WTC11 (cell line): ENCODE measurements at regions not wholly inside any gene's neighbourhood (a gene's known extent, or its start where the extent isn't known, plus 50 kb on each side); places are given as distances from the start of the nearest gene placed in this dataset.

Experiments
- ATAC-seq: fragments of 200-7000 bp; cut with Tn5 transposase; 2 replicates; pipeline ENCODE4 v1.10.0; 2021; ENCODE audit warnings: mild to moderate bottlenecking, moderate library complexity
- CTCF ChIA-PET: fragments of 300-600 bp; sonication (Branson Sonifier 250); formaldehyde crosslinking; loops from one replicate; lab custom pipeline; 2021; ENCODE audit warnings: antibody characterized with exemption; lab: Charles Lee
- POLR2A ChIA-PET: fragments of 350-600 bp; sonication (Branson Sonifier 250); formaldehyde crosslinking; loops from one replicate; lab custom pipeline; 2021; ENCODE audit warnings: antibody characterized with exemption; lab: Charles Lee
- DNase-seq: peaks from one replicate; pipeline ENCODE4 v3.0.0; 2021; ENCODE audit warnings: low spot score
- H3K27ac Mint-ChIP-seq: 2 replicates; pipeline ENCODE4 v1.8.0; 2021; ENCODE audit warnings: mixed read lengths
- H3K27me3 Mint-ChIP-seq: 2 replicates; pipeline ENCODE4 v1.8.0; 2021; ENCODE audit warnings: low read depth, mild to moderate bottlenecking, moderate library complexity, mixed read lengths
- H3K36me3 Mint-ChIP-seq: 2 replicates; pipeline ENCODE4 v1.8.0; 2021; ENCODE audit warnings: mixed read lengths
- H3K4me1 Mint-ChIP-seq: 2 replicates; pipeline ENCODE4 v1.8.0; 2022; ENCODE audit warnings: mixed read lengths
- H3K4me3 Mint-ChIP-seq: 2 replicates; pipeline ENCODE4 v1.8.0; 2021; ENCODE audit warnings: mild to moderate bottlenecking, moderate library complexity, mixed read lengths
- H3K9me3 Mint-ChIP-seq: 2 replicates; pipeline ENCODE4 v1.8.0; 2021; ENCODE audit warnings: mixed read lengths
- CREM ChIP-seq: sonication (generic); formaldehyde crosslinking; IDR thresholded peaks from 2 replicates; pipeline ENCODE4 v1.8.1; 2022; ENCODE audit warnings: mild to moderate bottlenecking, missing genetic modification reagents, moderate library complexity
- ETV6 ChIP-seq: sonication (generic); formaldehyde crosslinking; IDR thresholded peaks from 2 replicates; pipeline ENCODE4 v1.8.1; 2022; ENCODE audit warnings: mild to moderate bottlenecking, missing genetic modification reagents
- FOXJ3 ChIP-seq: sonication (generic); formaldehyde crosslinking; IDR thresholded peaks from 2 replicates; pipeline ENCODE4 v1.9.0; 2021; ENCODE audit warnings: missing genetic modification reagents, mild to moderate bottlenecking, borderline replicate concordance
- FOXK1 ChIP-seq: sonication (generic); formaldehyde crosslinking; IDR thresholded peaks from 2 replicates; pipeline ENCODE4 v1.8.0; 2022; ENCODE audit warnings: mild to moderate bottlenecking, moderate library complexity, missing genetic modification reagents
- FOXP1 ChIP-seq: sonication (generic); formaldehyde crosslinking; IDR thresholded peaks from 2 replicates; pipeline ENCODE4 v1.8.0; 2022; ENCODE audit warnings: missing genetic modification reagents, mild to moderate bottlenecking, moderate library complexity, borderline replicate concordance
- GRHL2 ChIP-seq: fragments of 250-450 bp; sonication (Bioruptor Pico); IDR thresholded peaks from 2 replicates; pipeline ENCODE4 v1.8.0; 2022; ENCODE audit warnings: mild to moderate bottlenecking, moderate library complexity; ENCODE audit not compliant: insufficient replicate concordance, severe bottlenecking
- GTF2I ChIP-seq: fragments of 250-450 bp; sonication (Bioruptor Pico); conservative IDR thresholded peaks from 2 replicates; pipeline ENCODE4 v1.4.0; 2021; ENCODE audit warnings: mild to moderate bottlenecking
- IRF2 ChIP-seq: sonication (generic); formaldehyde crosslinking; IDR thresholded peaks from 2 replicates; pipeline ENCODE4 v1.8.0; 2022; ENCODE audit warnings: low read depth, missing genetic modification reagents, borderline replicate concordance
- NR1H2 ChIP-seq: sonication (generic); formaldehyde crosslinking; IDR thresholded peaks from 2 replicates; pipeline ENCODE4 v1.9.0; 2021; ENCODE audit warnings: mild to moderate bottlenecking, moderate library complexity, missing genetic modification reagents
- NR2C2 ChIP-seq: sonication (generic); formaldehyde crosslinking; IDR thresholded peaks from 2 replicates; pipeline ENCODE4 v1.8.0; 2022; ENCODE audit warnings: mild to moderate bottlenecking, missing genetic modification reagents
- PRRX2 ChIP-seq: fragments of 250-450 bp; sonication (Bioruptor Pico); IDR thresholded peaks from 2 replicates; pipeline ENCODE4 v1.8.0; 2021; ENCODE audit warnings: mild to moderate bottlenecking
- SMAD4 ChIP-seq: sonication (generic); formaldehyde crosslinking; IDR thresholded peaks from 2 replicates; pipeline ENCODE4 v1.8.0; 2022; ENCODE audit warnings: mild to moderate bottlenecking, missing genetic modification reagents
- TEAD4 ChIP-seq: sonication (generic); formaldehyde crosslinking; IDR thresholded peaks from 2 replicates; pipeline ENCODE4 v1.8.0; 2022; ENCODE audit warnings: mild to moderate bottlenecking, missing genetic modification reagents
- TP53 ChIP-seq: sonication (generic); formaldehyde crosslinking; IDR thresholded peaks from 2 replicates; pipeline ENCODE4 v1.8.1; 2023; ENCODE audit warnings: mild to moderate bottlenecking, missing genetic modification reagents
- USF1 ChIP-seq: sonication (generic); formaldehyde crosslinking; IDR thresholded peaks from 2 replicates; pipeline ENCODE4 v1.8.0; 2022; ENCODE audit warnings: mild to moderate bottlenecking, missing genetic modification reagents
- ZNF396 ChIP-seq: fragments of 250-450 bp; sonication (Bioruptor Pico); IDR thresholded peaks from 2 replicates; pipeline ENCODE4 v1.8.0; 2021; ENCODE audit warnings: mild to moderate bottlenecking, moderate library complexity, borderline replicate concordance
- ZNF416 ChIP-seq: fragments of 250-450 bp; sonication (Bioruptor Pico); IDR thresholded peaks from 2 replicates; pipeline ENCODE4 v1.9.0; 2021; ENCODE audit warnings: mild to moderate bottlenecking, inconsistent platforms
- TF ChIP-seq, protein P1 (sequence below): sonication (generic); formaldehyde crosslinking; IDR thresholded peaks from 2 replicates; pipeline ENCODE4 v1.8.1; 2022; ENCODE audit warnings: low read depth, missing genetic modification reagents, borderline replicate concordance
- TF ChIP-seq, protein P2 (sequence below): sonication (generic); formaldehyde crosslinking; IDR thresholded peaks from 2 replicates; pipeline ENCODE4 v1.8.0; 2023; ENCODE audit warnings: missing genetic modification reagents
- TF ChIP-seq, protein P3 (sequence below): fragments of 250-450 bp; sonication (Bioruptor Pico); IDR thresholded peaks from 2 replicates; pipeline ENCODE4 v1.8.0; 2021; ENCODE audit warnings: mild to moderate bottlenecking
- TF ChIP-seq, protein P4 (sequence below): sonication (generic); formaldehyde crosslinking; IDR thresholded peaks from 2 replicates; pipeline ENCODE4 v1.8.1; 2023; ENCODE audit warnings: mild to moderate bottlenecking, missing genetic modification reagents, moderate library complexity

DNA sequence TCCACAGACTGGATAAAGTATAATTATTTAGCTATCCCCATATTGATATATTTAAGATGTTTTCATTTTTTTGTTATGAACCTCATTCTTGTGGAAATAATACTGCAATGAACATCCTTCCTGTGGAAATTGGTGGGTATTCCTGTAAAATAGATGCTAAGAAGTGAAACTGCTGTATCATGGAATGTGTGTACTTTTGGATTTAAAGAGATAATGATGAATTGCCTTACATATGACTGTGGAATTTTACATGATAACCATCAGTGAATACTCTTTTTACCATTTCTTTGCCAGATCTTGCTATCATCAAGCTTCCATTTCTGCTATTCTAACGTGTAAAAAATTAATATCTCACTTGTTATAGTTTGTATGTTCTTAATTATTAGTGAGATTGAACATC is 847.9 kb downstream of the EFNA5 start:
- DNase-seq (no peak), ATAC-seq (no peak)
- Mint-ChIP-seq H3K9me3 (no peaks in the 10 kb centered on the region), H3K36me3 (no peaks in the 10 kb centered on the region), H3K27me3 (no peaks in the 10 kb centered on the region), H3K4me1 (0 out of 2 replicates have a peak, but pooled peaks cover 4% of the 10 kb centered on the region), H3K27ac (no peak overlapping the region), H3K4me3 (no peak overlapping the region)
- ChIA-PET CTCF (no interaction called here), POLR2A (no interaction called here)
- TF ChIP-seq TEAD4 (CRISPR knock-in tag) (no peak), FOXP1 (no peak), ZNF416 (CRISPR knock-in tag) (no peak), TP53 (no peak)
- TF ChIP-seq, protein P1, sequence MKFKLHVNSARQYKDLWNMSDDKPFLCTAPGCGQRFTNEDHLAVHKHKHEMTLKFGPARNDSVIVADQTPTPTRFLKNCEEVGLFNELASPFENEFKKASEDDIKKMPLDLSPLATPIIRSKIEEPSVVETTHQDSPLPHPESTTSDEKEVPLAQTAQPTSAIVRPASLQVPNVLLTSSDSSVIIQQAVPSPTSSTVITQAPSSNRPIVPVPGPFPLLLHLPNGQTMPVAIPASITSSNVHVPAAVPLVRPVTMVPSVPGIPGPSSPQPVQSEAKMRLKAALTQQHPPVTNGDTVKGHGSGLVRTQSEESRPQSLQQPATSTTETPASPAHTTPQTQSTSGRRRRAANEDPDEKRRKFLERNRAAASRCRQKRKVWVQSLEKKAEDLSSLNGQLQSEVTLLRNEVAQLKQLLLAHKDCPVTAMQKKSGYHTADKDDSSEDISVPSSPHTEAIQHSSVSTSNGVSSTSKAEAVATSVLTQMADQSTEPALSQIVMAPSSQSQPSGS (CRISPR knock-in tag), result no peak
- TF ChIP-seq, protein P2, sequence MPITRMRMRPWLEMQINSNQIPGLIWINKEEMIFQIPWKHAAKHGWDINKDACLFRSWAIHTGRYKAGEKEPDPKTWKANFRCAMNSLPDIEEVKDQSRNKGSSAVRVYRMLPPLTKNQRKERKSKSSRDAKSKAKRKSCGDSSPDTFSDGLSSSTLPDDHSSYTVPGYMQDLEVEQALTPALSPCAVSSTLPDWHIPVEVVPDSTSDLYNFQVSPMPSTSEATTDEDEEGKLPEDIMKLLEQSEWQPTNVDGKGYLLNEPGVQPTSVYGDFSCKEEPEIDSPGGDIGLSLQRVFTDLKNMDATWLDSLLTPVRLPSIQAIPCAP (CRISPR knock-in tag), result no peak

GRCh38 chr5:106818552-106818951 is 852.2 kb downstream of the EFNA5 start:
- Mint-ChIP-seq H3K4me3 (no peak overlapping the region), H3K36me3 (no peaks in the 10 kb centered on the region), H3K27me3 (no peaks in the 10 kb centered on the region), H3K9me3 (no peaks in the 10 kb centered on the region), H3K4me1 (no peaks in the 10 kb centered on the region), H3K27ac (no peak overlapping the region)
- no peak for DNase-seq
- POLR2A ChIA-PET, result no interaction called here
- CTCF ChIA-PET, result no interaction called here
- ATAC-seq, result no peak
- TF ChIP-seq, protein P3, sequence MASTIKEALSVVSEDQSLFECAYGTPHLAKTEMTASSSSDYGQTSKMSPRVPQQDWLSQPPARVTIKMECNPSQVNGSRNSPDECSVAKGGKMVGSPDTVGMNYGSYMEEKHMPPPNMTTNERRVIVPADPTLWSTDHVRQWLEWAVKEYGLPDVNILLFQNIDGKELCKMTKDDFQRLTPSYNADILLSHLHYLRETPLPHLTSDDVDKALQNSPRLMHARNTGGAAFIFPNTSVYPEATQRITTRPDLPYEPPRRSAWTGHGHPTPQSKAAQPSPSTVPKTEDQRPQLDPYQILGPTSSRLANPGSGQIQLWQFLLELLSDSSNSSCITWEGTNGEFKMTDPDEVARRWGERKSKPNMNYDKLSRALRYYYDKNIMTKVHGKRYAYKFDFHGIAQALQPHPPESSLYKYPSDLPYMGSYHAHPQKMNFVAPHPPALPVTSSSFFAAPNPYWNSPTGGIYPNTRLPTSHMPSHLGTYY (CRISPR knock-in tag), result no peak
- TF ChIP-seq CREM (CRISPR knock-in tag), result no peak
- TF ChIP-seq SMAD4 (CRISPR knock-in tag), result no peak
- TF ChIP-seq ZNF396 (CRISPR knock-in tag), result no peak
- no peak for TF ChIP-seq GRHL2 (CRISPR knock-in tag)

DNA sequence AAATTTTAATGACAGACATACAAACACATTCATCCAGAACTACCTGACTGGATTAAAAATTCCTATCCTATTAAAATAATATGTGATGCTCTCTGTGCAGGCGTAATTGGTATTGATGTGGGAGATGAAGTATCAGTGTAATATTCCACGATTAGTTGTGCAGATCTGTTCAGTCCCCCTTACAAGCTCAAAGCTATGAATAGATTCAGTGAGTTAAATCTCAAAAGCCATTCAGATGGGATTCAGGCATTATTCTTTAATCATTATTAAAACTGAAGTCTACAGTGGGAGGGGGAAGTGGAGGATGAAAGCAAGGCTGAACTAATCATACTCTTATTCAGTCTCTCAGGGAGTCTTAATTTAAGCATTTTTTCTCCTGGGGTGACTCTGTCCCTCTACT is 855.8 kb downstream of the EFNA5 start:
- ATAC-seq, result no peak

DNA sequence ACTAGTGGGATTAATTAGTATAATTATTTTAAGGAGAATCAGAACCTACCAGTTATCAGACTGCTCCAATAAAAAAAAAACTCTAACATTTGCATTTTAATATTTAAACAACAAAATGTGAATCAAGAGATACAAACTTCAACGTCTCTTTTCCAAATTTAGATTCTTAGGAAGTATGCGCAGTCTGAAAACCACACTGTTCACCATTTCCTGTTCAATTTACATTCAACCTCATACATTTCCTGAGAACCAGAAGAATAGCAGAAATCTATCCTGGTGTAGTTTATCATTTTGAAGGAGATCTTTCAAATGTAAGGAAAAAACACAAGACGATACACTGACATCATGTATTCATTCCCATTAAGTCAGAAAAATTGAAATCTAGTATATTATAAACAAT is 869.2 kb downstream of the EFNA5 start:
- ATAC-seq (no peak), DNase-seq (no peak)
- Mint-ChIP-seq H3K9me3 (no peaks in the 10 kb centered on the region), H3K4me3 (no peak overlapping the region), H3K27ac (no peak overlapping the region), H3K27me3 (no peaks in the 10 kb centered on the region), H3K4me1 (peaks cover 9% of the 10 kb centered on the region), H3K36me3 (no peaks in the 10 kb centered on the region)
- ChIA-PET POLR2A (no interaction called here), CTCF (no interaction called here)
- no peak for TF ChIP-seq IRF2 (CRISPR knock-in tag)
- TF ChIP-seq, protein P3 (CRISPR knock-in tag), result no peak
- no peak for TF ChIP-seq TP53
- no peak for TF ChIP-seq GTF2I (CRISPR knock-in tag)
- no peak for TF ChIP-seq PRRX2 (CRISPR knock-in tag)
- TF ChIP-seq FOXK1 (CRISPR knock-in tag), result no peak
- no peak for TF ChIP-seq USF1 (CRISPR knock-in tag)
- TF ChIP-seq, protein P4, sequence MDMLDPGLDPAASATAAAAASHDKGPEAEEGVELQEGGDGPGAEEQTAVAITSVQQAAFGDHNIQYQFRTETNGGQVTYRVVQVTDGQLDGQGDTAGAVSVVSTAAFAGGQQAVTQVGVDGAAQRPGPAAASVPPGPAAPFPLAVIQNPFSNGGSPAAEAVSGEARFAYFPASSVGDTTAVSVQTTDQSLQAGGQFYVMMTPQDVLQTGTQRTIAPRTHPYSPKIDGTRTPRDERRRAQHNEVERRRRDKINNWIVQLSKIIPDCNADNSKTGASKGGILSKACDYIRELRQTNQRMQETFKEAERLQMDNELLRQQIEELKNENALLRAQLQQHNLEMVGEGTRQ (CRISPR knock-in tag), result no peak
- TF ChIP-seq, protein P2 (CRISPR knock-in tag), result no peak
- no peak for TF ChIP-seq NR2C2 (CRISPR knock-in tag)

More for the DNA sequence above, 855.8 kb downstream of the EFNA5 start:
- ChIA-PET POLR2A (no interaction called here), CTCF (no interaction called here)
- no peak for DNase-seq
- Mint-ChIP-seq H3K9me3 (peaks cover 13% of the 10 kb centered on the region), H3K4me3 (no peak overlapping the region), H3K27ac (no peak overlapping the region), H3K36me3 (peaks cover 10% of the 10 kb centered on the region), H3K4me1 (no peaks in the 10 kb centered on the region), H3K27me3 (no peaks in the 10 kb centered on the region)
- TF ChIP-seq NR1H2 (CRISPR knock-in tag) (no peak), ETV6 (CRISPR knock-in tag) (no peak), FOXJ3 (CRISPR knock-in tag) (no peak)
- TF ChIP-seq, protein P3 (CRISPR knock-in tag), result no peak
